ENCODE measurements at regions not wholly inside any gene's neighbourhood (a gene's known extent, or its start where the extent isn't known, plus 50 kb on each side); places are given as distances from the start of the nearest gene placed in this dataset.

DNA sequence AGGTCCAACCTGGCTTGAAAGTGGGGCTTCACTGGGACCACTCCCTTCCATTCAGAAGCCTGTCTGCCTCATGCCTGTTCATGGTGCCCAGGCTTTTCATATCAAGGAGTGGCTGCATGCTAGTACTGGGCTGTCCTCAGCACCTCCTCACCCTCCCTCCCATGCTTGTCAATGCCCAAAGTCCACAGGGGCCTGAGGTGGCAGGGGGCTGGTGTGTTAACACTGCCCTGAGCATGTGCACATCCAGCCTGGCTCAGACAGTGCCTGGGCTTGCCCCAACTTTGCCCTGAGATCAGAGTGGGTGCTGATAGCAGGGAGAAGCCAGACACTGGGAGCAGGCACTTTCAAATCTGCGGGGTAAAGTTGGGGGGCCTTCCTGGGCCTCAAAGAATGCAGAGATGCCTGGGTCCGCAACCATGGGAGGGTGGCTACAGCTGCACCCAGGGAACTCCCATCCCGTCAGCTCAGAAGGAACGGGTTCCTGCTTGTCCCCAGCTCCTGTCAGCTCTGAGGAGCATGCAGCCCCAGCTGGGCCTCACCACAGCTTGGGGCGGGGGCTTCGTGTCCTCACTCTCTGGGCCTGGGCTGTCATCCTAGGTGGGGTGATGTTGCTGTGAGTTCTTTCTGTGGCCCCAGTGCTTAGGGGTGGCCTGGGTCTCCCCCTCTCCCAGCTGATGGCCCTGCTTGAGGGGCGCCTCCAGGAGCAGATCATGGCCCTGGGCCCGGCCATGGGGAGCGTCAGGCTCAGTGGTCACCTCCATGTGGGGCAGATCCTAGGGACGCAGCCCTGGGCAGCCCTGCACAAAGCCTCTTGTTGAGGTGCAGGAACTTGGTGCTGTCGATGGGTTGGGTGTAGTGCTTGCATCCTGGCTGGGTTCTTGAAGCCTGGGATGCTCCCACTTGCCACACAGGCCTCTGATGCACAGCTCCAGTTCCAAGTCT, 830.6 kb upstream of the SLITRK5 start:
- H3K9ac ChIP-seq (ENCODE audit: control insufficient read depth, extremely low read depth, insufficient read depth, low read length): no peak overlapping the region
- no peak for FAIRE-seq
- H3K36me3 ChIP-seq (ENCODE audit: control insufficient read depth in 2 of 2, extremely low read depth in 1 of 2, insufficient read depth in 2 of 2, low read length in 2 of 2): no peaks in the 10 kb centered on the region
- dilution Hi-C loops (cut with MboI; ENCODE audit: extremely low pct_ligation_motif_present, low sequenced_read_pairs): no loop called here
- no peak for DNase-seq (ENCODE audit: low read depth, low spot score)
- TF ChIP-seq EZH2 (IDR thresholded peaks at IDR 0.05; ENCODE audit: low read length): no peak
- TF ChIP-seq, protein P1, sequence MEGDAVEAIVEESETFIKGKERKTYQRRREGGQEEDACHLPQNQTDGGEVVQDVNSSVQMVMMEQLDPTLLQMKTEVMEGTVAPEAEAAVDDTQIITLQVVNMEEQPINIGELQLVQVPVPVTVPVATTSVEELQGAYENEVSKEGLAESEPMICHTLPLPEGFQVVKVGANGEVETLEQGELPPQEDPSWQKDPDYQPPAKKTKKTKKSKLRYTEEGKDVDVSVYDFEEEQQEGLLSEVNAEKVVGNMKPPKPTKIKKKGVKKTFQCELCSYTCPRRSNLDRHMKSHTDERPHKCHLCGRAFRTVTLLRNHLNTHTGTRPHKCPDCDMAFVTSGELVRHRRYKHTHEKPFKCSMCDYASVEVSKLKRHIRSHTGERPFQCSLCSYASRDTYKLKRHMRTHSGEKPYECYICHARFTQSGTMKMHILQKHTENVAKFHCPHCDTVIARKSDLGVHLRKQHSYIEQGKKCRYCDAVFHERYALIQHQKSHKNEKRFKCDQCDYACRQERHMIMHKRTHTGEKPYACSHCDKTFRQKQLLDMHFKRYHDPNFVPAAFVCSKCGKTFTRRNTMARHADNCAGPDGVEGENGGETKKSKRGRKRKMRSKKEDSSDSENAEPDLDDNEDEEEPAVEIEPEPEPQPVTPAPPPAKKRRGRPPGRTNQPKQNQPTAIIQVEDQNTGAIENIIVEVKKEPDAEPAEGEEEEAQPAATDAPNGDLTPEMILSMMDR (optimal IDR thresholded peaks at IDR 0.05 in 1 of 3, IDR thresholded peaks at IDR 0.05 in 1 of 3, conservative IDR thresholded peaks at IDR 0.05 in 1 of 3; ENCODE audit: extremely low read depth in 1 of 3, insufficient read depth in 2 of 3, low read length in 3 of 3): no peak
- H3K4me2 ChIP-seq (ENCODE audit: control insufficient read depth, extremely low read depth, insufficient read depth, low read depth, low read length): no peak overlapping the region
- no peak overlapping the region for H3K27ac ChIP-seq (ENCODE audit: control insufficient read depth, insufficient read depth, low read length)
- no peaks in the 10 kb centered on the region for H4K20me1 ChIP-seq (ENCODE audit: control insufficient read depth, extremely low read depth, insufficient read depth, low read length)
- H3K27me3 ChIP-seq (ENCODE audit: control insufficient read depth, extremely low read depth, insufficient read depth, low read length): no peaks in the 10 kb centered on the region
- no peaks in the 10 kb centered on the region for H3K9me1 ChIP-seq (ENCODE audit: control insufficient read depth, extremely low read depth, insufficient read depth, low read length)
- H2AFZ ChIP-seq (ENCODE audit: control insufficient read depth, low read length): no peak overlapping the region
- no peaks in the 10 kb centered on the region for H3K79me2 ChIP-seq (ENCODE audit: control insufficient read depth, insufficient read depth, low read length)
- H3K9me3 ChIP-seq (ENCODE audit: control insufficient read depth, low read depth, low read length): no peaks in the 10 kb centered on the region
- H3K4me1 ChIP-seq (ENCODE audit: control insufficient read depth, extremely low read depth, insufficient read depth, low read length): no peaks in the 10 kb centered on the region
- H3K4me3 ChIP-seq (ENCODE audit: control insufficient read depth in 2 of 3, extremely low read depth in 1 of 3, insufficient read depth in 2 of 3, low read depth in 1 of 3, low read length in 3 of 3): no peak overlapping the region

DNA sequence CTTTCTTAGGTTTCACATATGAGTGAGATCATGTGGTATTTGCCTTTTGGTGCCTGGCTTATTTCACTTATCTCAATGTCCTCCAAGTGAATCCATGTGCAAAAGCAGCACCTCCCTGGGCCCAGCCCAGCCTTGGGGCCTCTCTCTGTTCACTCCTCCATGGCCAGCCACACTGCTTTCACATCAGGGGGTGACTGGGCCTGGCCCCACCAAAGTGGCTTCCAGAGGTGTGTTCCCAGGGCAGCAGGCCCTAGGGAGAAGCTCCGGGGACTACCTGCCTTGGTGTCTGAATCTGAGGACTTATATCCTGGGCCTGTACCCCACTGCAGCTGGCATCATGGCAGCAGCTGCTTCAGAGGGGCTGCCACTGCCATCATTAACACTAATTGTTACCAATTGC, 829.9 kb upstream of the SLITRK5 start:
- Histone ChIP-seq H3K27me3 (ENCODE audit: control insufficient read depth, extremely low read depth, insufficient read depth, low read length) (no peaks in the 10 kb centered on the region), H3K27ac (ENCODE audit: control insufficient read depth, insufficient read depth, low read length) (no peak overlapping the region), H3K9me1 (ENCODE audit: control insufficient read depth, extremely low read depth, insufficient read depth, low read length) (no peaks in the 10 kb centered on the region), H3K4me3 (ENCODE audit: control insufficient read depth in 2 of 3, extremely low read depth in 1 of 3, insufficient read depth in 2 of 3, low read depth in 1 of 3, low read length in 3 of 3) (no peak overlapping the region), H4K20me1 (ENCODE audit: control insufficient read depth, extremely low read depth, insufficient read depth, low read length) (no peaks in the 10 kb centered on the region), H3K79me2 (ENCODE audit: control insufficient read depth, insufficient read depth, low read length) (no peaks in the 10 kb centered on the region), H2AFZ (ENCODE audit: control insufficient read depth, low read length) (no peak overlapping the region), H3K4me2 (ENCODE audit: control insufficient read depth, extremely low read depth, insufficient read depth, low read depth, low read length) (no peak overlapping the region), H3K36me3 (ENCODE audit: control insufficient read depth in 2 of 2, extremely low read depth in 1 of 2, insufficient read depth in 2 of 2, low read length in 2 of 2) (no peaks in the 10 kb centered on the region), H3K4me1 (ENCODE audit: control insufficient read depth, extremely low read depth, insufficient read depth, low read length) (no peaks in the 10 kb centered on the region), H3K9me3 (ENCODE audit: control insufficient read depth, low read depth, low read length) (no peaks in the 10 kb centered on the region), H3K9ac (ENCODE audit: control insufficient read depth, extremely low read depth, insufficient read depth, low read length) (no peak overlapping the region)
- no peak for DNase-seq (ENCODE audit: low read depth, low spot score)
- no peak for TF ChIP-seq EZH2 (IDR thresholded peaks at IDR 0.05; ENCODE audit: low read length)
- TF ChIP-seq, protein P1 (optimal IDR thresholded peaks at IDR 0.05 in 1 of 3, IDR thresholded peaks at IDR 0.05 in 1 of 3, conservative IDR thresholded peaks at IDR 0.05 in 1 of 3; ENCODE audit: extremely low read depth in 1 of 3, insufficient read depth in 2 of 3, low read length in 3 of 3): no peak
- dilution Hi-C loops (cut with MboI; ENCODE audit: extremely low pct_ligation_motif_present, low sequenced_read_pairs): no loop called here
- FAIRE-seq: no peak
